Right lobe of liver (tissue), 6 donors: ENCODE measurements at regions not wholly inside any gene's neighbourhood (a gene's known extent, or its start where the extent isn't known, plus 50 kb on each side); places are given as distances from the start of the nearest gene placed in this dataset.

ENCODE experiments used
- ATAC-seq, 4 donors: fragments of 200-7000 bp; cut with Tn5 transposase; one replicate each; pipeline ENCODE4 v1.9.1; 2020; ENCODE audit warnings: mild to moderate bottlenecking in 4 of 4, moderate library complexity in 4 of 4
- DNase-seq, 3 donors: peaks; one replicate each; pipeline ENCODE4 v3.0.0-alpha.2; 2020
- H3K27ac ChIP-seq, 3 donors: fragments of 200-600 bp; one replicate each; pipeline ENCODE4 v1.8.0; 2022
- H3K27me3 ChIP-seq, 2 donors: fragments of 200-600 bp; one replicate each; pipeline ENCODE4 v1.8.0; 2022
- H3K36me3 ChIP-seq, 4 donors: fragments of 200-600 bp; sonication (generic) in 1 of 4; one replicate each; pipeline versions ENCODE4 v1.5.1 to v1.8.0; 2017 to 2022; ENCODE audit warnings: control low read depth in 1 of 4
- H3K4me1 ChIP-seq, 4 donors: fragments of 200-600 bp; sonication (generic) in 1 of 4; one replicate each; pipeline versions ENCODE4 v1.5.1 to v1.8.0; 2017 to 2022; ENCODE audit warnings: control low read depth in 1 of 4
- H3K4me3 ChIP-seq, 3 donors: fragments of 200-600 bp; one replicate each; pipeline ENCODE4 v1.8.0; 2022
- H3K9me3 ChIP-seq, 4 donors: fragments of 200-600 bp; sonication (generic) in 1 of 4; one replicate each; pipeline versions ENCODE4 v1.5.1 to v1.8.0; 2017 to 2022; ENCODE audit warnings: control low read depth in 1 of 4
- CTCF ChIP-seq, 4 donors: fragments of 200-600 bp in 3 of 4; fragments of 450-650 bp in 1 of 4; IDR thresholded peaks; one replicate each; pipeline versions ENCODE4 v1.5.1 to v1.8.0; 2016 to 2022; ENCODE audit warnings: antibody characterized with exemption in 4 of 4, mild to moderate bottlenecking in 2 of 4
- POLR2A ChIP-seq: fragments of 450-650 bp; IDR thresholded peaks from one replicate; pipeline ENCODE4 v1.6.1; 2017; ENCODE audit warnings: antibody characterized with exemption, mild to moderate bottlenecking
- WGBS: methylation state at CpG from one replicate; pipeline ENCODE4 v1.1.6; 2018; ENCODE audit warnings: low coverage, low lambda C conversion rate; ENCODE audit not compliant: insufficient coverage; ENCODE audit errors: missing lambda C conversion rate; 5-methylcytosine and 5-hydroxymethylcytosine counted together
- intact Hi-C, 2 donors: fragments of 100-400 bp; cut with DNase I; formaldehyde crosslinking; loops; one replicate each; pipeline versions ENCODE4 v1.11.2 to v1.14.1; 2022
- donor health status: DM: no; HTN: yes; CAD: no.
- donor health status: DM: no; HTN: no; CAD: no.
- donor health status: DM: no; HTN: no; CAD: no.
- donor health status: DM: no; HTN: yes; CAD: no.
- donor health status: DM: no; HTN: yes; CAD: no.

DNA sequence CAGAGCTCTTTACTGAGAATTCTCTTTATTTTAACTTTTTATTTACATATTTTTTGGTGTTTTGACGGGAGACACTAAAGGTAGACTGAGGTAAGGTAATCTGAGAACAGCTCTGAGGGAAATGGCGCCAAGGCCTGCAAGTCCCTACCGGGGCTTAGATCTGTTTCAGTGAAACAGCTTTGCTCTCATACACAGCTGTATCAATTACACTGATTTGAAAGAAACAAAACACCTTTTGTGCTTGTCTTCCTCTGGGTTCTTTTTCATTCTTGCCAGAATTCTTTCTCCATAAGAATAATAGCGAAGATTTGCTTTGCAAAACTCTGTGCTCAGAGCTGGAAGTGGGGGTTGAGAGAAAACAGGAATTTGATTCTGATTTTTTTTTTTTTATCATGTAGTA is 79.5 kb upstream of the PEX5L start:
- Histone ChIP-seq H3K4me1 (no peaks in the 10 kb centered on the region), H3K27ac (no peak overlapping the region), H3K4me3 (no peak overlapping the region), H3K36me3 (no peaks in the 10 kb centered on the region), H3K27me3 (no peaks in the 10 kb centered on the region), H3K9me3 (no peaks in the 10 kb centered on the region)
- intact Hi-C loops: no loop called here
- DNase-seq (no peak), ATAC-seq (no peak)
- TF ChIP-seq CTCF (IDR thresholded peaks at IDR 0.05) (no peak), POLR2A (no peak)
- WGBS: 31% methylated on average over 4 of the region's 4 CpGs

GRCh38 chr3:180116658-180117057 is 79.9 kb upstream of the PEX5L start:
- 18% methylated on average over 2 of the region's 2 CpGs for WGBS
- intact Hi-C loops: no loop called here

GRCh38 chr3:180117381-180118163 is 80.8 kb upstream of the PEX5L start:
- H3K27ac ChIP-seq: no peak overlapping the region
- intact Hi-C loops: no loop called here
- no peaks in the 10 kb centered on the region for H3K36me3 ChIP-seq
- WGBS: 63% methylated on average over 6 of the region's 11 CpGs
- H3K9me3 ChIP-seq: no peaks in the 10 kb centered on the region
- ATAC-seq: no peak
- no peaks in the 10 kb centered on the region for H3K27me3 ChIP-seq
- no peaks in the 10 kb centered on the region for H3K4me1 ChIP-seq
- DNase-seq: no peak
- no peak overlapping the region for H3K4me3 ChIP-seq
- no peak for TF ChIP-seq CTCF (IDR thresholded peaks at IDR 0.05)

More at GRCh38 chr3:180116658-180117057, 79.9 kb upstream of the PEX5L start:
- no peak for DNase-seq
- Histone ChIP-seq H3K9me3 (no peaks in the 10 kb centered on the region), H3K4me3 (no peak overlapping the region), H3K36me3 (no peaks in the 10 kb centered on the region), H3K27ac (no peak overlapping the region), H3K27me3 (no peaks in the 10 kb centered on the region), H3K4me1 (no peaks in the 10 kb centered on the region)
- ATAC-seq: no peak
- TF ChIP-seq POLR2A (no peak), CTCF (IDR thresholded peaks at IDR 0.05) (no peak)

GRCh38 chr3:180119567-180119966 is 82.8 kb upstream of the PEX5L start:
- H3K4me3 ChIP-seq: no peak overlapping the region
- ATAC-seq (no peak), DNase-seq (no peak)
- H3K9me3 ChIP-seq: peaks cover 0 to 3% (median 0%) of the 10 kb centered on the region in 4 donors
- TF ChIP-seq POLR2A: no peak
- no peak for TF ChIP-seq CTCF (IDR thresholded peaks at IDR 0.05)
- WGBS: 60% methylated on average over 1 of the region's 1 CpG
- H3K27ac ChIP-seq: no peak overlapping the region
- H3K27me3 ChIP-seq: no peaks in the 10 kb centered on the region
- H3K36me3 ChIP-seq: no peaks in the 10 kb centered on the region
- intact Hi-C loops: no loop called here
- H3K4me1 ChIP-seq: no peaks in the 10 kb centered on the region

GRCh38 chr3:180123928-180124327 is 87.2 kb upstream of the PEX5L start:
- no peak overlapping the region for H3K4me3 ChIP-seq
- intact Hi-C loops: no loop called here
- TF ChIP-seq POLR2A (no peak), CTCF (IDR thresholded peaks at IDR 0.05) (no peak)
- H3K27me3 ChIP-seq: no peaks in the 10 kb centered on the region
- H3K4me1 ChIP-seq: no peaks in the 10 kb centered on the region
- H3K27ac ChIP-seq: no peak overlapping the region
- DNase-seq (no peak), ATAC-seq (no peak)
- H3K9me3 ChIP-seq: peaks cover 0 to 3% (median 0%) of the 10 kb centered on the region in 4 donors
- no peaks in the 10 kb centered on the region for H3K36me3 ChIP-seq
